ENCODE measurements at regions not wholly inside any gene's neighbourhood (a gene's known extent, or its start where the extent isn't known, plus 50 kb on each side); places are given as distances from the start of the nearest gene placed in this dataset.

GRCh38 chr6:113495521-113495920 lies 361.6 kb upstream of the MARCKS start:
- no peak for DNase-seq (ENCODE audit: low read depth in 1 of 2, low spot score in 1 of 2)
- Histone ChIP-seq H3K27ac (replicated peaks) (no peak overlapping the region), H3K4me3 (replicated peaks; ENCODE audit: insufficient read depth, low read length) (no peak overlapping the region), H3K27me3 (ENCODE audit: insufficient read depth, poor library complexity, severe bottlenecking) (no peaks in the 10 kb centered on the region)
- no peak for TF ChIP-seq POLR2AphosphoS5 (IDR thresholded peaks at IDR 0.05; ENCODE audit: low read depth)
- TF ChIP-seq GABPA (IDR thresholded peaks at IDR 0.05; ENCODE audit: low read depth): no peak
- TF ChIP-seq, protein P1, sequence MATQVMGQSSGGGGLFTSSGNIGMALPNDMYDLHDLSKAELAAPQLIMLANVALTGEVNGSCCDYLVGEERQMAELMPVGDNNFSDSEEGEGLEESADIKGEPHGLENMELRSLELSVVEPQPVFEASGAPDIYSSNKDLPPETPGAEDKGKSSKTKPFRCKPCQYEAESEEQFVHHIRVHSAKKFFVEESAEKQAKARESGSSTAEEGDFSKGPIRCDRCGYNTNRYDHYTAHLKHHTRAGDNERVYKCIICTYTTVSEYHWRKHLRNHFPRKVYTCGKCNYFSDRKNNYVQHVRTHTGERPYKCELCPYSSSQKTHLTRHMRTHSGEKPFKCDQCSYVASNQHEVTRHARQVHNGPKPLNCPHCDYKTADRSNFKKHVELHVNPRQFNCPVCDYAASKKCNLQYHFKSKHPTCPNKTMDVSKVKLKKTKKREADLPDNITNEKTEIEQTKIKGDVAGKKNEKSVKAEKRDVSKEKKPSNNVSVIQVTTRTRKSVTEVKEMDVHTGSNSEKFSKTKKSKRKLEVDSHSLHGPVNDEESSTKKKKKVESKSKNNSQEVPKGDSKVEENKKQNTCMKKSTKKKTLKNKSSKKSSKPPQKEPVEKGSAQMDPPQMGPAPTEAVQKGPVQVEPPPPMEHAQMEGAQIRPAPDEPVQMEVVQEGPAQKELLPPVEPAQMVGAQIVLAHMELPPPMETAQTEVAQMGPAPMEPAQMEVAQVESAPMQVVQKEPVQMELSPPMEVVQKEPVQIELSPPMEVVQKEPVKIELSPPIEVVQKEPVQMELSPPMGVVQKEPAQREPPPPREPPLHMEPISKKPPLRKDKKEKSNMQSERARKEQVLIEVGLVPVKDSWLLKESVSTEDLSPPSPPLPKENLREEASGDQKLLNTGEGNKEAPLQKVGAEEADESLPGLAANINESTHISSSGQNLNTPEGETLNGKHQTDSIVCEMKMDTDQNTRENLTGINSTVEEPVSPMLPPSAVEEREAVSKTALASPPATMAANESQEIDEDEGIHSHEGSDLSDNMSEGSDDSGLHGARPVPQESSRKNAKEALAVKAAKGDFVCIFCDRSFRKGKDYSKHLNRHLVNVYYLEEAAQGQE (IDR thresholded peaks at IDR 0.05; ENCODE audit: insufficient replicate concordance, low read depth): no peak
- no peak for TF ChIP-seq SPI1 (IDR thresholded peaks at IDR 0.05; ENCODE audit: borderline replicate concordance, low read depth)
- TF ChIP-seq CTCF (IDR thresholded peaks at IDR 0.05; ENCODE audit: insufficient read depth, low read length): no peak

- TF ChIP-seq GABPA (IDR thresholded peaks at IDR 0.05; ENCODE audit: low read depth): no peak
- Histone ChIP-seq H3K27me3 (ENCODE audit: insufficient read depth, poor library complexity, severe bottlenecking) (no peaks in the 10 kb centered on the region), H3K4me3 (replicated peaks; ENCODE audit: insufficient read depth, low read length) (no peak overlapping the region), H3K27ac (replicated peaks) (no peak overlapping the region)
- DNase-seq (ENCODE audit: low read depth in 1 of 2, low spot score in 1 of 2): no peak
Observed at GRCh38 chr6:113496166-113496565, 361.0 kb upstream of the MARCKS start.

DNA sequence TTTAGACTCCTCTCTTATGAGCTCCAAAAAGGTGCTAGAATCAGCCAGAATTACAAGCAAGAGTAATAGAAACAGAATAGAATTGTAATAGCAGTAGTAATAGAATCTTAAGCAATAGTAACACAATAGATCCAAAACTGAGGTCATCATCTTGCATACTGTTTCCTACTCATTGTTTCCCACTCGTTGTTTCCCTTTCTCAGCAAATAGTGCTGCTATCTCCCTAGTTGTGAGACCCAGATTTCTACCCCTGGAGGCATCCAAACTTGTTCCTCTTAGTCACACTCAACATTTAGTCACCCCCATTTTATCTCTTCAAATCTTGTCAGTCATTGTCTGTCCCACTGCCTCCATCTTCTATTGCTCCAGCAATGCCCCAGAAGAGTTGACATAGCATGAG lies 356.9 kb upstream of the MARCKS start:
- TF ChIP-seq GABPA (IDR thresholded peaks at IDR 0.05; ENCODE audit: low read depth) (no peak), SPI1 (IDR thresholded peaks at IDR 0.05; ENCODE audit: borderline replicate concordance, low read depth) (no peak), POLR2AphosphoS5 (IDR thresholded peaks at IDR 0.05; ENCODE audit: low read depth) (no peak), CTCF (IDR thresholded peaks at IDR 0.05; ENCODE audit: insufficient read depth, low read length) (no peak)
- TF ChIP-seq, protein P1 (IDR thresholded peaks at IDR 0.05; ENCODE audit: insufficient replicate concordance, low read depth): no peak
- Histone ChIP-seq H3K27me3 (ENCODE audit: insufficient read depth, poor library complexity, severe bottlenecking) (no peaks in the 10 kb centered on the region), H3K4me3 (replicated peaks; ENCODE audit: insufficient read depth, low read length) (no peak overlapping the region), H3K27ac (replicated peaks) (no peak overlapping the region)
- DNase-seq (ENCODE audit: low read depth in 1 of 2, low spot score in 1 of 2): no peak

- Histone ChIP-seq H3K4me3 (replicated peaks; ENCODE audit: insufficient read depth, low read length) (no peak overlapping the region), H3K27me3 (ENCODE audit: insufficient read depth, poor library complexity, severe bottlenecking) (no peaks in the 10 kb centered on the region), H3K27ac (replicated peaks) (no peak overlapping the region)
- no peak for DNase-seq (ENCODE audit: low read depth in 1 of 2, low spot score in 1 of 2)
- TF ChIP-seq SPI1 (IDR thresholded peaks at IDR 0.05; ENCODE audit: borderline replicate concordance, low read depth) (no peak), POLR2AphosphoS5 (IDR thresholded peaks at IDR 0.05; ENCODE audit: low read depth) (no peak), GABPA (IDR thresholded peaks at IDR 0.05; ENCODE audit: low read depth) (no peak), CTCF (IDR thresholded peaks at IDR 0.05; ENCODE audit: insufficient read depth, low read length) (no peak)
- TF ChIP-seq, protein P1 (IDR thresholded peaks at IDR 0.05; ENCODE audit: insufficient replicate concordance, low read depth): no peak
Observed at GRCh38 chr6:113505084-113505699, 352.0 kb upstream of the MARCKS start.
